HG03066 (cell line): ENCODE measurements at regions not wholly inside any gene's neighbourhood (a gene's known extent, or its start where the extent isn't known, plus 50 kb on each side); places are given as distances from the start of the nearest gene placed in this dataset.
"Not testable (repeated sequence)": the region's sequence is repeated elsewhere in the genome, so short reads cannot be mapped to it uniquely, and the experiment has no call there.

Source experiments
- ATAC-seq: cut with Tn5 transposase; IDR thresholded peaks from one replicate; pipeline ENCODE4 v1.9.1; 2021; ENCODE audit warnings: low read depth; ENCODE audit not compliant: unreplicated experiment

- ATAC-seq, result no peak
These were observed 52.7 kb upstream of the CRIM1 start for GRCh38 chr2:36302911-36303310.

GRCh38 chr2:36301843-36302242 is 53.7 kb upstream of the CRIM1 start:
- ATAC-seq, result no peak

DNA sequence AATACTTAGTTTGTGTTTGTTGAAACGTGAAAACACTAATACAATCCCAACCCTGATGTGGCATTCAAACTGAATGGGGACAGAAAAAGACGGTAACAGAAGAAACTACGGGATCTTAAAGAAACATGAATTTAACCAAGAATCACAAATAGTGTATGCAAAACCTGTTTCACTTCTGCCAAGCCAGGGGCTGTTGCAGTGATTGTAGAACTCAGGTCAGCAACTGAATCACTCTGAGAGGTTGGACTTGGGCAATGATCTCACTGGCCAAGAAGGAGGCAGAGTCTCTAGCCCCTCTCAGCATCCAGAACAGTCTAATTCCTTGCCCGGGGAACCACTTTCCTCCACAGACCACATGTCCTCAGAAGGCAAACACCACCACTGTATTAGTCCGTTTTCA is 54.9 kb upstream of the CRIM1 start:
- no peak for ATAC-seq

DNA sequence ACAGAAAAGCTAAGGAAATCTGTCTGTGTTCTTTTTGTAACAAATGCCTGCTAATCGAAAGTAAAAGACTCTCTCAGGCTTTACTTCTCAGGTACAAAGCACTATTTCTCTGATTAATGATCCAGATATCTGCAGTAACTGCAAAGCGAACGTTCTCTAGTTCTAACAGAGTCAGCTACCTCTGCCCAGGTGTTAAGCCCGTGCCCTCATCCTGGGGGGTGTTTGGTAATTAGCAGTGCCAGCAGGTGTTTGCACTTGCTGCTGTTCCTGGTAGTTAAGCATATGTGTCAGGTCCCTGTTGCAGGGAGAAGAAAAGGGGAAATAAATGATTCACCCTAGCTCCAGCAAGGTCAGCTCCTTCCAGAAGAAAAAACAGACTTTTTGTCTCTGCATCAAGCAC is 58.8 kb upstream of the CRIM1 start:
- ATAC-seq, result no peak

DNA sequence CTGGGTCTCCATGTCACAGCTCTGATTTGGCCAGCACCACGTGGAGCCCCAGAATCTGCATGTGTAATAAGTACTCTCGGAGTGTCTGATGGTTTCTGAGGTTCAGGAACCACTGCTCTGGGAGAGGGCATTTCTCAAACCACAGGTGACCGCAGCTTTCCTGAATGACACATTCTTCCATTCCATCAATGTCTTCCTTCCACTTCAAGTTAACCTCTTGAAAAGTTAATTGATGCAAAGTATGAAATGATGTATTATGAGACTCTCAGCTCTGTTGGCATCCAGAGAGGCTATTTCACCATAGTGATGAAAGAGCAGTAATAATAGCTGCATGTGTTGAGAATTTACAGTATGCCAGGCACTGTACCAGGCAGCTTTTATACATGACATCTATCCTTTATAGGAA is 61.3 kb upstream of the CRIM1 start:
- ATAC-seq, result no peak

DNA sequence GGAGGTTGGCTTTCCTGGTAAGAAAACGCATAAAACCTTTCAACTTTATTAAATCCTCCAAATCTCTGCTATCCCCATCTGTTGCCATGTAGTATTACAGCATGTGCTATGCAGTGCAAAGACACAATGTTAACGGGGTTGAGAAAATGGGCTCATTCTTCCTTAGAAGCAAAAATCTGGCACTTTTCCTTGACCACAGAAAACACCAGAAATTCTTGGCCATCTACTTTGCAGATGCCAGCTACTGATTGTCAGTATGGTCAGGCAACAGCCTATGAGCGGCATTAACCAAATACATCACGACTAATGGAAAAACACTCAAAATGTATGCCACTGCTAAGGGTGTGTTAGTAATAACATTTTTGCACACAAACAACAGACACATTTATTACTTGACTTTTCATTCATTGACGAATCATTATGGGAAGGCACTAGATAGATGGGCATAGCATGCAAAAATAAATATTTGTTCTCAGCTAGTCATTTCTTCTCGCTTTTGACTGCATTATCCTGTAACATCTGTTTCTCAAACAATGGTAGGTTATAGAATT is 65.2 kb upstream of the CRIM1 start:
- no peak for ATAC-seq

- no peak for ATAC-seq
These were observed 65.8 kb upstream of the CRIM1 start for GRCh38 chr2:36289731-36290130.

- no peak for ATAC-seq
These were observed 68.0 kb upstream of the CRIM1 start for GRCh38 chr2:36287363-36288275.

DNA sequence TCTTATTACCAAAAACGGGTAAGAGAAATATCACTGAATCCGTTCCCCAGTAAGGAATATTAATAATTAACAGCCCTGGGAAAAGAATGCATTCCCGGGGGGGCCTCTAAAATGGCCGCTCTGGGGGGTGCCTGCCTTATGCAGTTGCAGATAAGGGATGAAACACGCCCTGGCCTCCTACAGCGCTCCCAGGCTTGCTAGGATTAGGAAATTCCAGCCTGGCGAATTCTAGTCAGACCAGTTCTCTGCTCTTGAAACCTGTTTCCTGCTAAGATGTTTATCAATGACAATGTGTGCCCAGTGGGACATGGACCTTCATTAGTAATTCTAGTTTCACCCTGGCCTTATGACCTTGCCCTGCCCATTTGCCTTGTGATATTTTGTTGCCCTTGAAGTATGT is 76.1 kb upstream of the CRIM1 start:
- ATAC-seq, result not testable (repeated sequence)

DNA sequence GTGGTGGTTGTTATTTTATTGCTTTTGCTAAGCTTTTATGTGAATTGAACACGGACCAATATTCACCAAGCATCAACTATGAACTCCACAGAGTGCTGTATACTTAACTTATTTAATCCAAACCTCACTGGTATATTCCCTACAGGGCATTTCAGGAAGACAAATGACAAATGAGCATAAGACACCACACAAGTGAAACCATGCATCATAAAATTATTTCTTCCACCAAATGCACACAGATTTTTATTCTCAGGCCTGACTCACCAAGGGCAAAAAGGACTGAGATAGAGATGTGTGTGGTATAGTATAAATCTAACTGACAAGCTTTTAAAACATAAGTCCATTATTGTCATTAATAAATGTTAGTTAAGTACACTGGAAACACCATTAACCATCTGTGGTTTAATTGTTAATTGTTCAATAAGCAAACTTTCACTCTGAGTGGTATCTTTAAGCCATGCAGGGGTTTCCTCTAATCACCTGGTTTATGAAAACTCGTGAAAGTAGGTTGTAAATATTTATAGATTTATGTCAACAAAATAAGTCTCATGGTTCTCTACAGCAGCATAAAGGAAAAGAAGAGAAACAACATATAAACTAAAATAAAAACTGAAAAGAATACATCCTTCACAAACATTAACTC is 77.6 kb upstream of the CRIM1 start:
- ATAC-seq, result no peak

DNA sequence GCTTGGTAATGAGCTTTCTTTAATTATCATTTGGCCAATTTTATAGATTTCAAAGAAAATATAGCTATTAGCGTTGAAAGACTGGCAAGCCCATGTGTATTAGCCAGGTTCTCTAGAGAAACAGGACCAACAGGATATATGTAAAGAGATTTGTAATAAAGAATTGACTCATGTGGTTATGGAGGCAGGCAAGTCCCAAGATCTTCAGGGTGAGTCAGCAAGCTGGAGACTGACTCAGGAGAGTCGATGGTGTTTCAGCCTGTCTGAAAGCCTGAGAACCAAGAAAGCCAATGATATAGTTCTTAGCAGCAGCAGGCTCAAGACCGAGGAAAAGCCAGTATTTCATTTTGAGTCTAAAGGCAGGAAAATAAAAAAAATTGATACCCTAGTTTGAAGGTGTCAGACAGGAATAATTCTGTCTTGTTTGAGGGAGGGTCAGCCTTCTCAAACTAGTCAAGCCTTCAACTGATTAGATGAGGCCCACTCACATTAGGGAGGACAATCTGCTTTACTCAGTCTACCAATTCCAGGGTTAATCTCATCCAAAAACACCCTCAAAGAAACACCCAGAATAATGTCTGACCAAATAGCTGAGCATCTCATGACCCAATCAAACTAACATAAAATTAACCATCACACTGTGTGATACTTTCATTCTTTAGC is 78.3 kb upstream of the CRIM1 start:
- ATAC-seq, result no peak

DNA sequence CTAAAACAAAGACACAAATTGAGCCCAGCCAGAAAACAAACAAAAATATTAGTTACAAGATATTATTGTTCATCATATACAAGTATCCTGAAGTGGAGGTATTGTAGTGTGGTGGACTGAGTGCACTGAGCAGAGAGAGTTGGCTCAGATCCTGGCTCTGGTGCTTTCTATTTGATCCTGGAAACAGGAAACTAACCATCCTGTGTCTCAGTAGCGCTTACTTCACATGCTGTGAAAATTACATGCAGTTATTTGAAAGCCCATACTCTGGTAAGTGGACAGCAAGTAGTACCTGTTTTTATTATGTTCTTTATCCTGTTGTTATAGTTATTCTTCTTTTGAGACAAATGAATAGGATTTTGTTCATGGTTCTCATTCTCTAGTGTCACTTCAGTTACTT is 84.3 kb upstream of the CRIM1 start:
- no peak for ATAC-seq

DNA sequence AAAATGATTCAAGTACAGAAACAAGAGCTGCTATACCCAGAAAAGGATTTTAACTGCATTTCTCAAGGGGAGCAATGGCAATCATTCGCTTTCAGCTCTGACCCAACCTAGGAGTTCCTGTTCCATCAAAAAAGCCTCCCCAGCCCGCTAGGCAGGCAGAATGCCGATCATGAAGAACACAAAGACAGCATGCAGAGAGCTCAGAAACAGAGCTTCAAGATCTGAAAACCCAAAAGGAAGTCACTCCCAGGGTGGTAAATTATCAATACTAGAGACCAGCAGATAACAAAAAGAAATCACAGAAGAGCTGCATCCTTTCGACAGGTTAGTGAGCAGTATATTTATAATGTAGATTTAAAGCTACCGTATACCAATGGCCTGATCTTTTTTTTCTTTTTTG is 84.8 kb upstream of the CRIM1 start:
- ATAC-seq, result no peak

DNA sequence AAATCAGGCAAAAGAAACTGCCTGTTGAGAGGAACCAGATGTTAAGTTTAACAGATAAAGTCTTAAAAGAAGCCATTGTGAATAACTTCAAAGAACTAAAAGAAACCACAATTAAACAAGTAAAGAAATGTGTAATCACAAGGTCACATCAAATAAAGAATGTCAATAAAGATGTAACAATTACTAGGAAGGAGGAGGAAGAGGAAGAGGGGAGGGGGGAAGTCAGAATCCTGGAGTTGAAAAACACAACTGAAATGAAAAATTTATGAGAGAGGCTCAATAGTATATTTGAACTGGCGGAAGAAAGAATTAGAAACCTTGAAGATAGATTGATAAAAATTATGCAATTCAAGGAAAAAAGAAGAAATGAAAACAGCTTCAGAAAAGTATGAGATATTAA is 88.4 kb upstream of the CRIM1 start:
- ATAC-seq, result no peak

GRCh38 chr2:36266536-36267121 is 88.9 kb upstream of the CRIM1 start:
- no peak for ATAC-seq

- no peak for ATAC-seq
These were observed 93.0 kb upstream of the CRIM1 start for GRCh38 chr2:36262581-36262980.

- no peak for ATAC-seq
These were observed 99.7 kb upstream of the CRIM1 start for GRCh38 chr2:36255863-36256262.

DNA sequence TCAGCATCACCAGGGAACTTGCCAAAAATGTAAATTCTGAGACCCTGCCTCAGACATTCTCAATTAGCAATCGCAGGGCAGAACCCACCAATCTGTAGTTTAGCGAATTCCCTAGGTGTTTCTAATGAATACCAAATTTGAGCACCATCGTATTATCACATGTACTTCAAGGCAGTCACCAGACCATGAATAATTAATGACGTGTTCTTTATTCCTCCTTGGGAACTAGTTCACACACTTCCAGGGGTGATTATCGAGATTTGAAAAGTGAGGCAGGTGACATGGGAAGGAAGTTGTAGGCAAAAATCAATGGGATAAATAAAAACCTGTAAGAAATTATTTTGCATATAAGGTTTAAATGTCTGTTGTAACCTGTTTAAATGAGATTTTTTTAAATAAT is 102.5 kb upstream of the CRIM1 start:
- no peak for ATAC-seq

DNA sequence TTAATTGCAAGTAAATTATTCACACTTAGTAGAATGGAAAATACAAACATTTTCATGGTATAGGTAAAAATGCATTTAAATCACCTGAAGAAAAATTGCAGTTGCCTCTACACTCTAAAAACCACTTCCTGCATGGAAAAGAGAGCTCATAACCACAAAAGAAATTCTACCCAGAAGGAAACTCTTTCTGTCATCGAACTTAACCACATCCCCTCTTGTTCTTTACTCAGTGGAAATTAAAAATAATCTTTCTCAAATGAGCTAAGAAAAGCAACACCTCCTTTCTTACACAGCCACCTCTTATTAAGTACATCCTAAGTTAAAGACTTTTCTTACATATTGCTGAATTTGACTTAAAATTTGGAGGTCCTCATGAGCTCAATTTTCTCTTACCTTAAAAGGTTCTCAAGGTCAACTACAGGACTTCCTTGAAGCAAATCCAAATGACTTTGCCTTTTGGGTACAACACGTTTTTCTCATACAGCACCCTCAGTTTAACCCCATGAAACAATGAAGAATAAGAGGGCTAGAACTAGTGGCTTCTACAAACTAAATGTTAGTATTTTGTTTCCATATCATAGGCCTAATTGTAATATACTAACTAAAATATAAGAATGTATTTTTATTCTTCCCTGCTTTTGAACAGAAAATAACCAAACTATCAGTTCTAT is 109.1 kb upstream of the CRIM1 start:
- ATAC-seq, result peak; percentile 84

GRCh38 chr2:36245651-36246050 is 109.9 kb upstream of the CRIM1 start:
- no peak for ATAC-seq
